WTC11 (cell line): ENCODE measurements at regions not wholly inside any gene's neighbourhood (a gene's known extent, or its start where the extent isn't known, plus 50 kb on each side); places are given as distances from the start of the nearest gene placed in this dataset.

Source experiments
- ATAC-seq: fragments of 200-7000 bp; cut with Tn5 transposase; 2 replicates; pipeline ENCODE4 v1.10.0; 2021; ENCODE audit warnings: mild to moderate bottlenecking, moderate library complexity
- CTCF ChIA-PET: fragments of 300-600 bp; sonication (Branson Sonifier 250); formaldehyde crosslinking; loops from one replicate; lab custom pipeline; 2021; ENCODE audit warnings: antibody characterized with exemption; lab: Charles Lee
- POLR2A ChIA-PET: fragments of 350-600 bp; sonication (Branson Sonifier 250); formaldehyde crosslinking; loops from one replicate; lab custom pipeline; 2021; ENCODE audit warnings: antibody characterized with exemption; lab: Charles Lee
- DNase-seq: peaks from one replicate; pipeline ENCODE4 v3.0.0; 2021; ENCODE audit warnings: low spot score
- H3K27ac Mint-ChIP-seq: 2 replicates; pipeline ENCODE4 v1.8.0; 2021; ENCODE audit warnings: mixed read lengths
- H3K27me3 Mint-ChIP-seq: 2 replicates; pipeline ENCODE4 v1.8.0; 2021; ENCODE audit warnings: low read depth, mild to moderate bottlenecking, moderate library complexity, mixed read lengths
- H3K36me3 Mint-ChIP-seq: 2 replicates; pipeline ENCODE4 v1.8.0; 2021; ENCODE audit warnings: mixed read lengths
- H3K4me1 Mint-ChIP-seq: 2 replicates; pipeline ENCODE4 v1.8.0; 2022; ENCODE audit warnings: mixed read lengths
- H3K4me3 Mint-ChIP-seq: 2 replicates; pipeline ENCODE4 v1.8.0; 2021; ENCODE audit warnings: mild to moderate bottlenecking, moderate library complexity, mixed read lengths
- H3K9me3 Mint-ChIP-seq: 2 replicates; pipeline ENCODE4 v1.8.0; 2021; ENCODE audit warnings: mixed read lengths
- CBFB ChIP-seq: sonication (generic); formaldehyde crosslinking; IDR thresholded peaks from 2 replicates; pipeline ENCODE4 v1.8.1; 2022; ENCODE audit warnings: mild to moderate bottlenecking, low read depth, missing genetic modification reagents
- CREM ChIP-seq: sonication (generic); formaldehyde crosslinking; IDR thresholded peaks from 2 replicates; pipeline ENCODE4 v1.8.1; 2022; ENCODE audit warnings: mild to moderate bottlenecking, missing genetic modification reagents, moderate library complexity
- ERG ChIP-seq: fragments of 250-450 bp; sonication (Bioruptor Pico); IDR thresholded peaks from 2 replicates; pipeline ENCODE4 v1.8.0; 2021; ENCODE audit warnings: mild to moderate bottlenecking
- FOXP1 ChIP-seq: sonication (generic); formaldehyde crosslinking; IDR thresholded peaks from 2 replicates; pipeline ENCODE4 v1.8.0; 2022; ENCODE audit warnings: missing genetic modification reagents, mild to moderate bottlenecking, moderate library complexity, borderline replicate concordance
- HMGXB4 ChIP-seq: sonication (generic); formaldehyde crosslinking; IDR thresholded peaks from 2 replicates; pipeline ENCODE4 v1.8.1; 2023; ENCODE audit warnings: mild to moderate bottlenecking, moderate library complexity, missing genetic modification reagents
- IRF2 ChIP-seq: sonication (generic); formaldehyde crosslinking; IDR thresholded peaks from 2 replicates; pipeline ENCODE4 v1.8.0; 2022; ENCODE audit warnings: low read depth, missing genetic modification reagents, borderline replicate concordance
- MLX ChIP-seq: sonication (generic); formaldehyde crosslinking; IDR thresholded peaks from 2 replicates; pipeline ENCODE4 v1.8.1; 2023; ENCODE audit warnings: mild to moderate bottlenecking, missing genetic modification reagents, moderate library complexity
- PRDM15 ChIP-seq: sonication (generic); formaldehyde crosslinking; IDR thresholded peaks from 2 replicates; pipeline ENCODE4 v1.8.0; 2022; ENCODE audit warnings: missing genetic modification reagents
- PREB ChIP-seq: sonication (generic); formaldehyde crosslinking; IDR thresholded peaks from 2 replicates; pipeline ENCODE4 v1.8.1; 2022; ENCODE audit warnings: mild to moderate bottlenecking, missing genetic modification reagents, moderate library complexity, borderline replicate concordance
- RELA ChIP-seq: sonication (generic); formaldehyde crosslinking; IDR thresholded peaks from 2 replicates; pipeline ENCODE4 v1.8.1; 2022; ENCODE audit warnings: missing genetic modification reagents, mild to moderate bottlenecking, borderline replicate concordance
- SMAD3 ChIP-seq: sonication (generic); formaldehyde crosslinking; IDR thresholded peaks from 2 replicates; pipeline ENCODE4 v1.8.0; 2022; ENCODE audit warnings: missing genetic modification reagents, mild to moderate bottlenecking, borderline replicate concordance
- SOX15 ChIP-seq: fragments of 250-450 bp; sonication (Bioruptor Pico); IDR thresholded peaks from 2 replicates; pipeline ENCODE4 v1.9.0; 2021; ENCODE audit warnings: mild to moderate bottlenecking
- STAT6 ChIP-seq: sonication (generic); formaldehyde crosslinking; conservative IDR thresholded peaks from 2 replicates; pipeline ENCODE4 v1.8.1; 2023; ENCODE audit warnings: mild to moderate bottlenecking, low read depth, missing genetic modification reagents, moderate library complexity
- TEAD1 ChIP-seq: sonication (generic); formaldehyde crosslinking; IDR thresholded peaks from 2 replicates; pipeline ENCODE4 v1.8.0; 2022; ENCODE audit warnings: mild to moderate bottlenecking, missing genetic modification reagents
- USF1 ChIP-seq: sonication (generic); formaldehyde crosslinking; IDR thresholded peaks from 2 replicates; pipeline ENCODE4 v1.8.0; 2022; ENCODE audit warnings: mild to moderate bottlenecking, missing genetic modification reagents
- ZNF425 ChIP-seq: fragments of 250-450 bp; sonication (Bioruptor Pico); conservative IDR thresholded peaks from 2 replicates; pipeline ENCODE4 v1.9.0; 2021; ENCODE audit warnings: mild to moderate bottlenecking

- TF ChIP-seq ERG (CRISPR knock-in tag) (no peak), PRDM15 (CRISPR knock-in tag) (no peak), IRF2 (CRISPR knock-in tag) (no peak), CBFB (CRISPR knock-in tag) (no peak), USF1 (no peak), HMGXB4 (CRISPR knock-in tag) (no peak), PREB (CRISPR knock-in tag) (no peak), SMAD3 (no peak), FOXP1 (CRISPR knock-in tag) (no peak), MLX (no peak), CREM (CRISPR knock-in tag) (no peak), TEAD1 (CRISPR knock-in tag) (no peak)
Observed at GRCh38 chr2:120678251-120678650, 57.4 kb upstream of the GLI2 start (continued).

- DNase-seq = no peak
- H3K9me3 Mint-ChIP-seq = no peaks in the 10 kb centered on the region
- CTCF ChIA-PET = interaction anchor here (2.0 kb wide), 1 partner anchor 8 kb away, joined by 6 read pairs; no protein-coding TSS in a partner anchor
- H3K4me1 Mint-ChIP-seq = peaks cover 3% of the 10 kb centered on the region; the same call in 1 of the 2 replicates
- H3K4me3 Mint-ChIP-seq = no peak overlapping the region
- H3K27ac Mint-ChIP-seq = no peak overlapping the region
- H3K36me3 Mint-ChIP-seq = no peaks in the 10 kb centered on the region
- peaks cover 43% of the 10 kb centered on the region for H3K27me3 Mint-ChIP-seq
- ATAC-seq = no peak
- POLR2A ChIA-PET = no interaction called here
- TF ChIP-seq STAT6 = no peak
- no peak for TF ChIP-seq ZNF425 (CRISPR knock-in tag)
- no peak for TF ChIP-seq RELA
- no peak for TF ChIP-seq SOX15
Observed at GRCh38 chr2:120678926-120679325, 56.7 kb upstream of the GLI2 start.
